ENCODE measurements at regions not wholly inside any gene's neighbourhood (a gene's known extent, or its start where the extent isn't known, plus 50 kb on each side); places are given as distances from the start of the nearest gene placed in this dataset.

- TF ChIP-seq GATA3 (IDR thresholded peaks at IDR 0.05; ENCODE audit: low read depth, low read length) = no peak
- no peak for TF ChIP-seq GATA2 (IDR thresholded peaks at IDR 0.05; ENCODE audit: low read depth, low read length)
These were observed 357.6 kb downstream of the EFNA5 start for GRCh38 chr5:107313098-107313497.
